HCT116 (cell line): ENCODE measurements at regions not wholly inside any gene's neighbourhood (a gene's known extent, or its start where the extent isn't known, plus 50 kb on each side); places are given as distances from the start of the nearest gene placed in this dataset.

Experiments used
- ATAC-seq: fragments of 200-7000 bp; cut with Tn5 transposase; 2 replicates; pipeline ENCODE4 v1.9.1; 2020; ENCODE audit warnings: mild to moderate bottlenecking, moderate library complexity
- BruUV-seq: library from RNA; stranded (reverse); fragments of 400-500 nt; replicated peaks from 2 replicates; lab custom pipeline; 2021; lab: Mats Ljungman, UMichigan
- CTCF ChIA-PET: fragments of 300-600 bp; sonication (Branson Sonifier 250); formaldehyde crosslinking; loops from one replicate; lab custom pipeline; 2021; ENCODE audit warnings: antibody characterized with exemption; lab: Charles Lee
- POLR2A ChIA-PET: fragments of 300-600, 350-600 bp; sonication (Branson Sonifier 250); formaldehyde crosslinking; loops from one replicate; lab custom pipeline; 2021; ENCODE audit warnings: antibody characterized with exemption; lab: Charles Lee
- RAD21 ChIA-PET, 2 experiments: fragments of 300-600 bp; sonication (Branson Sonifier 250); formaldehyde crosslinking; loops; one replicate each; lab custom pipeline; 2023; ENCODE audit warnings: low total read pairs in 2 of 2; ENCODE audit not compliant: uncharacterized antibody in 2 of 2, unreplicated experiment in 2 of 2, low non-redundant PET in 1 of 2; lab: Charles Lee
- DNase-seq: peaks from one replicate; pipeline ENCODE4 v3.0.0-alpha.2; 2010; ENCODE audit warnings: low read depth, low spot score
- H2AFZ ChIP-seq: fragments of 200-600 bp; shearing (Covaris generic), sonication (generic); 2 replicates; pipeline ENCODE4 v1.6.1; 2017; ENCODE audit warnings: low read depth, mixed run types, mixed read lengths, antibody characterized with exemption, low read length; ENCODE audit not compliant: poor library complexity, severe bottlenecking
- H3K27ac ChIP-seq: 2 replicates; pipeline ENCODE4 v1.5.1; 2012; ENCODE audit warnings: low read depth, low read length
- H3K27me3 ChIP-seq: fragments of 200-600 bp; sonication (generic); 2 replicates; pipeline ENCODE4 v1.6.1; 2016; ENCODE audit warnings: mixed run types, low read length, mixed read lengths; ENCODE audit not compliant: insufficient read depth
- H3K36me3 ChIP-seq, 2 experiments: fragments of 200-500 bp in 1 of 2; fragments of 200-600 bp in 1 of 2; sonication (Bioruptor generic) in 1 of 2; sonication (generic) in 1 of 2; 2 replicates each; pipeline versions ENCODE4 v1.5.1 to v1.6.1; 2014 to 2016; ENCODE audit warnings: low read length in 2 of 2, inconsistent platforms in 1 of 2, mixed read lengths in 1 of 2, mixed run types in 1 of 2; ENCODE audit not compliant: insufficient read depth in 2 of 2, control insufficient read depth in 1 of 2
- H3K4me1 ChIP-seq, 2 experiments: fragments of 200-600 bp in 1 of 2; sonication (generic) in 1 of 2; 2 replicates each; pipeline versions ENCODE4 v1.5.1 to v1.6.1; 2012 to 2017; ENCODE audit warnings: low read length in 2 of 2, inconsistent platforms in 1 of 2, mild to moderate bottlenecking in 1 of 2, mixed read lengths in 1 of 2, mixed run types in 1 of 2, moderate library complexity in 1 of 2; ENCODE audit not compliant: insufficient read depth in 2 of 2, control insufficient read depth in 1 of 2
- H3K4me2 ChIP-seq: fragments of 200-600 bp; sonication (generic); 2 replicates; pipeline ENCODE4 v1.6.1; 2017; ENCODE audit warnings: mixed run types, low read length, mixed read lengths
- H3K4me3 ChIP-seq, 2 experiments: fragments of 200-600 bp in 1 of 2; sonication (generic) in 1 of 2; replicated peaks in 1 of 2; 2 replicates each; pipeline ENCODE4 v1.5.1; 2011 to 2016; ENCODE audit warnings: low read length in 2 of 2, control low read depth in 1 of 2, low read depth in 1 of 2, mild to moderate bottlenecking in 1 of 2, mixed read lengths in 1 of 2, mixed run types in 1 of 2
- H3K79me2 ChIP-seq: fragments of 200-600 bp; sonication (generic); 2 replicates; pipeline ENCODE4 v1.6.1; 2017; ENCODE audit warnings: mild to moderate bottlenecking, mixed run types, low read length, moderate library complexity, mixed read lengths; ENCODE audit not compliant: insufficient read depth
- H3K9ac ChIP-seq: fragments of 200-600 bp; sonication (generic); 2 replicates; pipeline ENCODE4 v1.6.1; 2016; ENCODE audit warnings: low read length, mixed read lengths
- H3K9me2 ChIP-seq: fragments of 200-600 bp; sonication (generic), shearing (Covaris generic); 2 replicates; pipeline ENCODE4 v1.6.1; 2017; ENCODE audit warnings: mixed run types, mild to moderate bottlenecking, moderate library complexity; ENCODE audit not compliant: insufficient read depth
- H3K9me3 ChIP-seq, 2 experiments: fragments of 200-500 bp in 1 of 2; fragments of 200-600 bp in 1 of 2; sonication (Bioruptor generic) in 1 of 2; sonication (generic) in 1 of 2; 2 replicates each; pipeline ENCODE4 v1.6.1; 2014 to 2017; ENCODE audit warnings: low read length in 2 of 2, mixed read lengths in 2 of 2, inconsistent platforms in 1 of 2, low read depth in 1 of 2, mild to moderate bottlenecking in 1 of 2, mixed run types in 1 of 2, moderate library complexity in 1 of 2; ENCODE audit not compliant: control insufficient read depth in 1 of 2, insufficient read depth in 1 of 2
- H4K20me1 ChIP-seq: fragments of 200-600 bp; sonication (generic), shearing (Covaris generic); 2 replicates; pipeline ENCODE4 v1.6.1; 2017; ENCODE audit warnings: mixed run types, mild to moderate bottlenecking, moderate library complexity; ENCODE audit not compliant: insufficient read depth
- CEBPB ChIP-seq: IDR thresholded peaks from 2 replicates; pipeline ENCODE4 v1.6.1; 2012; ENCODE audit warnings: low read depth
- EGR1 ChIP-seq: IDR thresholded peaks from 2 replicates; pipeline ENCODE4 v1.6.1; 2012; ENCODE audit warnings: low read depth
- ELF1 ChIP-seq: IDR thresholded peaks from 2 replicates; pipeline ENCODE4 v1.6.1; 2012; ENCODE audit warnings: low read depth, borderline replicate concordance
- EZH2 ChIP-seq: fragments of 200-600 bp; sonication (generic); IDR thresholded peaks from 2 replicates; pipeline ENCODE4 v1.6.1; 2017; ENCODE audit warnings: antibody characterized with exemption, mixed run types
- EZH2phosphoT487 ChIP-seq: fragments of 200-600 bp; IDR thresholded peaks from 2 replicates; pipeline ENCODE4 v1.6.1; 2018; ENCODE audit warnings: antibody characterized with exemption, borderline replicate concordance
- JUND ChIP-seq: IDR thresholded peaks from 2 replicates; pipeline ENCODE4 v1.6.1; 2012
- MAX ChIP-seq: IDR thresholded peaks from 2 replicates; pipeline ENCODE4 v1.6.1; 2012
- REST ChIP-seq: IDR thresholded peaks from 2 replicates; pipeline ENCODE4 v1.6.1; 2012; ENCODE audit warnings: low read depth
- SIN3A ChIP-seq: IDR thresholded peaks from 2 replicates; pipeline ENCODE4 v1.6.1; 2012; ENCODE audit warnings: low read depth
- ZBTB33 ChIP-seq: IDR thresholded peaks from 2 replicates; pipeline ENCODE4 v1.6.1; 2011; ENCODE audit warnings: mild to moderate bottlenecking, low read length, moderate library complexity; ENCODE audit not compliant: insufficient replicate concordance; ENCODE audit errors: extremely low read depth
- intact Hi-C: fragments of 100-400 bp; cut with micrococcal nuclease; formaldehyde crosslinking; loops from 2 replicates; pipeline ENCODE4 v1.10.0; 2022

GRCh38 chr18:28808373-28808772, 631.4 kb upstream of the CDH2 start:
- DNase-seq: no peak
- Histone ChIP-seq H2AFZ (no peak overlapping the region), H3K4me1 (no peaks in the 10 kb centered on the region), H3K27ac (no peak overlapping the region), H3K9ac (no peak overlapping the region), H3K36me3 (no peaks in the 10 kb centered on the region), H3K79me2 (no peaks in the 10 kb centered on the region), H3K9me2 (no peaks in the 10 kb centered on the region), H3K27me3 (no peaks in the 10 kb centered on the region), H3K4me3 (no peak overlapping the region), H4K20me1 (no peaks in the 10 kb centered on the region), H3K9me3 (no peaks in the 10 kb centered on the region; a peak in 1 of 4 replicates), H3K4me2 (no peak overlapping the region)
- ChIA-PET RAD21 (no interaction called here), CTCF (no interaction called here), POLR2A (no interaction called here)
- TF ChIP-seq EGR1 (no peak), JUND (no peak), CEBPB (no peak), EZH2 (no peak), ZBTB33 (no peak), EZH2phosphoT487 (no peak), SIN3A (no peak), MAX (no peak), ELF1 (no peak), REST (no peak)
- no peak for ATAC-seq
- no TSS peak for BruUV-seq
- intact Hi-C loops: no loop called here
